SK-N-SH (cell line): ENCODE measurements at regions not wholly inside any gene's neighbourhood (a gene's known extent, or its start where the extent isn't known, plus 50 kb on each side); places are given as distances from the start of the nearest gene placed in this dataset.

ENCODE experiments used
- CTCF ChIA-PET: fragments of 300-600, 350-600 bp; formaldehyde crosslinking; extraction: SDS; loops from one replicate; lab custom pipeline; 2021; lab: Yijun Ruan, JAX
- POLR2A ChIA-PET: fragments of 350-600 bp; sonication (Branson Sonifier 250); formaldehyde crosslinking; extraction: SDS; loops from one replicate; lab custom pipeline; 2020; ENCODE audit warnings: antibody characterized with exemption, inconsistent platforms; lab: Yijun Ruan, JAX
- DNase-seq: peaks from one replicate; pipeline ENCODE4 v3.0.0; 2012
- H2AFZ ChIP-seq: fragments of 200-600 bp; sonication (generic); 2 replicates; pipeline ENCODE4 v1.8.1; 2016; ENCODE audit warnings: antibody characterized with exemption, mild to moderate bottlenecking, low read depth
- H3F3A ChIP-seq: fragments of 200-600 bp; sonication (generic); replicated peaks from 2 replicates; pipeline ENCODE3; 2016; ENCODE audit warnings: antibody characterized with exemption, mild to moderate bottlenecking; ENCODE audit not compliant: insufficient read depth
- H3K27ac ChIP-seq, 2 experiments: fragments of 200-500 bp in 1 of 2; fragments of 200-600 bp in 1 of 2; sonication (Bioruptor generic) in 1 of 2; sonication (generic), shearing (Covaris generic) in 1 of 2; 2 replicates each; pipeline versions ENCODE4 v1.5.1 to v1.6.1; 2014 to 2016; ENCODE audit warnings: low read depth in 2 of 2, inconsistent platforms in 1 of 2, low read length in 1 of 2, mild to moderate bottlenecking in 1 of 2, mixed read lengths in 1 of 2
- H3K27me3 ChIP-seq: fragments of 200-600 bp; sonication (generic), shearing (Covaris generic); 2 replicates; pipeline ENCODE4 v1.6.1; 2016; ENCODE audit warnings: mixed run types; ENCODE audit not compliant: insufficient read depth
- H3K36me3 ChIP-seq, 2 experiments: fragments of 200-500 bp in 1 of 2; fragments of 200-600 bp in 1 of 2; sonication (Bioruptor generic) in 1 of 2; sonication (generic) in 1 of 2; replicated peaks in 1 of 2; 2 replicates each; pipeline versions ENCODE3 to v1.5.1; 2014 to 2016; ENCODE audit warnings: low read length in 1 of 2, mild to moderate bottlenecking in 1 of 2; ENCODE audit not compliant: insufficient read depth in 2 of 2, control insufficient read depth in 1 of 2
- H3K4me1 ChIP-seq, 2 experiments: fragments of 200-500 bp in 1 of 2; fragments of 200-600 bp in 1 of 2; sonication (Bioruptor generic) in 1 of 2; sonication (generic), shearing (Covaris generic) in 1 of 2; 2 replicates each; pipeline versions ENCODE4 v1.5.1 to v1.6.1; 2014 to 2016; ENCODE audit warnings: low read depth in 1 of 2, low read length in 1 of 2, mixed run types in 1 of 2; ENCODE audit not compliant: insufficient read depth in 2 of 2, control insufficient read depth in 1 of 2
- H3K4me2 ChIP-seq: fragments of 200-600 bp; sonication (generic), shearing (Covaris generic); 2 replicates; pipeline ENCODE4 v1.6.1; 2017; ENCODE audit warnings: mixed run types
- H3K4me3 ChIP-seq, 2 experiments: fragments of 200-500 bp in 1 of 2; fragments of 200-600 bp in 1 of 2; sonication (Bioruptor generic) in 1 of 2; sonication (generic), shearing (Covaris generic) in 1 of 2; 2 replicates each; pipeline versions ENCODE4 v1.5.1 to v1.8.1; 2014 to 2016; ENCODE audit warnings: low read depth in 2 of 2, inconsistent platforms in 1 of 2, low read length in 1 of 2, mild to moderate bottlenecking in 1 of 2, mixed read lengths in 1 of 2, moderate library complexity in 1 of 2
- H3K79me2 ChIP-seq: fragments of 200-600 bp; sonication (generic); 2 replicates; pipeline ENCODE4 v1.8.1; 2017; ENCODE audit warnings: mild to moderate bottlenecking; ENCODE audit not compliant: insufficient read depth
- H3K9ac ChIP-seq: fragments of 200-600 bp; sonication (generic); 2 replicates; pipeline ENCODE4 v1.6.1; 2017; ENCODE audit warnings: mixed run types
- H3K9me2 ChIP-seq: fragments of 200-600 bp; sonication (generic); 2 replicates; pipeline ENCODE4 v1.6.1; 2017; ENCODE audit warnings: mixed run types
- H3K9me3 ChIP-seq: fragments of 200-600 bp; sonication (generic); 2 replicates; pipeline ENCODE4 v1.6.1; 2017; ENCODE audit warnings: mixed run types, mild to moderate bottlenecking, moderate library complexity
- H4K20me1 ChIP-seq: fragments of 200-600 bp; sonication (generic); 2 replicates; pipeline ENCODE4 v1.6.1; 2017; ENCODE audit warnings: mild to moderate bottlenecking, mixed run types; ENCODE audit not compliant: insufficient read depth
- CHD2 ChIP-seq: fragments of 150-350 bp; IDR thresholded peaks from 2 replicates; pipeline ENCODE4 v1.6.1; 2018; ENCODE audit warnings: low read length; ENCODE audit not compliant: partially characterized antibody
- ELF1 ChIP-seq: IDR thresholded peaks from 2 replicates; pipeline ENCODE4 v1.4.0; 2012
- EZH2phosphoT487 ChIP-seq: fragments of 200-600 bp; sonication (generic); IDR thresholded peaks from 2 replicates; pipeline ENCODE4 v1.6.1; 2017; ENCODE audit warnings: low read depth, mixed run types, mild to moderate bottlenecking, antibody characterized with exemption, moderate library complexity, borderline replicate concordance
- GABPA ChIP-seq: IDR thresholded peaks from 2 replicates; pipeline ENCODE4 v1.4.0; 2012; ENCODE audit warnings: low read depth, mild to moderate bottlenecking
- NFIC ChIP-seq: IDR thresholded peaks from 2 replicates; pipeline ENCODE4 v1.4.0; 2012; ENCODE audit warnings: borderline replicate concordance
- RXRA ChIP-seq: IDR thresholded peaks from 2 replicates; pipeline ENCODE4 v1.4.0; 2012; ENCODE audit warnings: low read depth, mild to moderate bottlenecking, borderline replicate concordance
- SIN3A ChIP-seq: IDR thresholded peaks from 2 replicates; pipeline ENCODE4 v1.6.1; 2012; ENCODE audit warnings: low read depth, mild to moderate bottlenecking, low read length, moderate library complexity, borderline replicate concordance
- SMC3 ChIP-seq: IDR thresholded peaks from 2 replicates; pipeline ENCODE4 v1.6.1; 2012; ENCODE audit warnings: low read depth, low read length, improper control_type of control experiment
- TCF12 ChIP-seq: IDR thresholded peaks from 2 replicates; pipeline ENCODE4 v1.4.0; 2012
- WGBS: methylation state at CpG from one replicate; pipeline ENCODE4 v1.1.6; 2017; ENCODE audit warnings: low lambda C conversion rate; 5-methylcytosine and 5-hydroxymethylcytosine counted together
- TF ChIP-seq, protein P1 (sequence below): IDR thresholded peaks from 2 replicates; pipeline ENCODE4; 2012
- TF ChIP-seq, protein P2 (sequence below): IDR thresholded peaks from 2 replicates; pipeline ENCODE4 v1.4.0; 2012; ENCODE audit warnings: low read depth, borderline replicate concordance

DNA sequence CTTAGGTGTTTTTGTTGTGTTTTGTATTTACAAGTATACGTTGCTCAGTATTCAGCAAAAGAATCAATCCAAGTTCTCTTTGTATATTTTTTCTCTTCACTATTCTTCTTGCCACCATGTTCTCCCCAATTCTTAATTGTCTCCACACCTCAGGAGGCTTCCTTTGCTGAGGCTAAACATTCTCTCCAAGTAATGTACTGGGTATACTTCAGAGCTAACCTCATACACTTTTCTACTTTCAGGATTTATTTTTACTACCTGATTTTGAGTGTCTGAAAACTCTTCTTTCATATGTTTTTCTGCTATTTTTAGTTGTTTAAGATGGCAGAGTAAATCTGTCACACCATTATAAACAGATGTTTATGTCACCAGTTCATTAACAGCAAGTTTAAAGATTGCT, 354.8 kb upstream of the KCND2 start:
- Histone ChIP-seq H3K79me2 (no peaks in the 10 kb centered on the region), H3K4me2 (no peak overlapping the region), H3K4me1 (no peaks in the 10 kb centered on the region), H3K27me3 (no peaks in the 10 kb centered on the region), H3K4me3 (no peak overlapping the region), H4K20me1 (no peaks in the 10 kb centered on the region), H2AFZ (no peak overlapping the region), H3F3A (no peaks in the 10 kb centered on the region), H3K9ac (no peak overlapping the region), H3K9me2 (no peaks in the 10 kb centered on the region), H3K9me3 (no peaks in the 10 kb centered on the region), H3K27ac (no peak overlapping the region), H3K36me3 (no peaks in the 10 kb centered on the region)
- WGBS: 24% methylated on average over 1 of the region's 1 CpG
- ChIA-PET POLR2A (no interaction called here), CTCF (no interaction called here)
- no peak for DNase-seq
- no peak for TF ChIP-seq CHD2
- no peak for TF ChIP-seq SIN3A
- TF ChIP-seq, protein P1, sequence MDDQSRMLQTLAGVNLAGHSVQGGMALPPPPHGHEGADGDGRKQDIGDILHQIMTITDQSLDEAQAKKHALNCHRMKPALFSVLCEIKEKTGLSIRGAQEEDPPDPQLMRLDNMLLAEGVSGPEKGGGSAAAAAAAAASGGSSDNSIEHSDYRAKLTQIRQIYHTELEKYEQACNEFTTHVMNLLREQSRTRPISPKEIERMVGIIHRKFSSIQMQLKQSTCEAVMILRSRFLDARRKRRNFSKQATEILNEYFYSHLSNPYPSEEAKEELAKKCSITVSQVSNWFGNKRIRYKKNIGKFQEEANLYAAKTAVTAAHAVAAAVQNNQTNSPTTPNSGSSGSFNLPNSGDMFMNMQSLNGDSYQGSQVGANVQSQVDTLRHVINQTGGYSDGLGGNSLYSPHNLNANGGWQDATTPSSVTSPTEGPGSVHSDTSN: no peak
- no peak for TF ChIP-seq RXRA
- TF ChIP-seq EZH2phosphoT487: no peak
- no peak for TF ChIP-seq SMC3

DNA sequence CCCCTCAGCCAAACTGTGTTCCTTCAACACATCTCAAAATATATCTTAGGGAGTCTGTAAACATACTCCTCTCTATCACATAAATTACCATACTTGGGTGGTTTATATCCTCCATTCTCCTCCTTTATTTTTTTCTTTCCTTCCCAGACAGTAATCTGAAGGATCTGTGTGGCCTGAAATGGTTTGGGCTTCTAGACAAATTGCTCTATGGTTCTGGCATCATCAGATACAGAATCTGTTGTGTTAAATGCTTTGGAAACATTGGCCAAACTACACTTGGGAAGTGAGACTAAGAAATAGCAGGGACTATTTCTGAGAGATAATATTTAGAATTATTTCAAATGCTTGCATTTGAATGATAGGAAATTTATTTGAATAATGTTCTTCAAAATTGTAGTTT, 353.0 kb upstream of the KCND2 start:
- Histone ChIP-seq H2AFZ (no peak overlapping the region), H3K4me3 (no peak overlapping the region), H3K9me2 (no peaks in the 10 kb centered on the region), H3K4me2 (no peak overlapping the region), H3K27me3 (no peaks in the 10 kb centered on the region), H3K36me3 (no peaks in the 10 kb centered on the region), H4K20me1 (no peaks in the 10 kb centered on the region), H3K27ac (no peak overlapping the region), H3F3A (no peaks in the 10 kb centered on the region), H3K9me3 (no peaks in the 10 kb centered on the region), H3K79me2 (no peaks in the 10 kb centered on the region), H3K9ac (no peak overlapping the region), H3K4me1 (no peaks in the 10 kb centered on the region)
- ChIA-PET POLR2A (no interaction called here), CTCF (interaction anchor here (0.6 kb wide), 1 partner anchor 192 kb away, joined by 3 read pairs; no protein-coding TSS in a partner anchor)
- TF ChIP-seq ELF1: no peak
- TF ChIP-seq TCF12: no peak
- no peak for TF ChIP-seq NFIC
- no peak for TF ChIP-seq GABPA
- TF ChIP-seq, protein P2, sequence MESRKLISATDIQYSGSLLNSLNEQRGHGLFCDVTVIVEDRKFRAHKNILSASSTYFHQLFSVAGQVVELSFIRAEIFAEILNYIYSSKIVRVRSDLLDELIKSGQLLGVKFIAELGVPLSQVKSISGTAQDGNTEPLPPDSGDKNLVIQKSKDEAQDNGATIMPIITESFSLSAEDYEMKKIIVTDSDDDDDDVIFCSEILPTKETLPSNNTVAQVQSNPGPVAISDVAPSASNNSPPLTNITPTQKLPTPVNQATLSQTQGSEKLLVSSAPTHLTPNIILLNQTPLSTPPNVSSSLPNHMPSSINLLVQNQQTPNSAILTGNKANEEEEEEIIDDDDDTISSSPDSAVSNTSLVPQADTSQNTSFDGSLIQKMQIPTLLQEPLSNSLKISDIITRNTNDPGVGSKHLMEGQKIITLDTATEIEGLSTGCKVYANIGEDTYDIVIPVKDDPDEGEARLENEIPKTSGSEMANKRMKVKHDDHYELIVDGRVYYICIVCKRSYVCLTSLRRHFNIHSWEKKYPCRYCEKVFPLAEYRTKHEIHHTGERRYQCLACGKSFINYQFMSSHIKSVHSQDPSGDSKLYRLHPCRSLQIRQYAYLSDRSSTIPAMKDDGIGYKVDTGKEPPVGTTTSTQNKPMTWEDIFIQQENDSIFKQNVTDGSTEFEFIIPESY: no peak
- no peak for DNase-seq
